ENCODE measurements at regions not wholly inside any gene's neighbourhood (a gene's known extent, or its start where the extent isn't known, plus 50 kb on each side); places are given as distances from the start of the nearest gene placed in this dataset.

GRCh38 chr4:14399848-14400247, 602.4 kb upstream of the CPEB2 start:
- no peak overlapping the region for H3K4me3 Mint-ChIP-seq
- Histone ChIP-seq H3K4me1 (ENCODE audit: control insufficient read depth, insufficient read depth, low read length) (no peaks in the 10 kb centered on the region), H3K9ac (ENCODE audit: extremely low read depth, low read length, poor library complexity, severe bottlenecking) (no peak overlapping the region), H3K4me3 (ENCODE audit: low read length) (no peak overlapping the region), H3K27ac (ENCODE audit: low read depth, low read length) (no peak overlapping the region), H3K9me3 (ENCODE audit: control insufficient read depth, low read length) (peaks cover 11% of the 10 kb centered on the region), H3K36me3 (ENCODE audit: control insufficient read depth, insufficient read depth, low read length) (no peaks in the 10 kb centered on the region), H3K27me3 (ENCODE audit: control insufficient read depth, insufficient read depth, low read length, poor library complexity, severe bottlenecking) (no peaks in the 10 kb centered on the region)
- peaks cover 14% of the 10 kb centered on the region for H3K9me3 Mint-ChIP-seq
- no peak for TF ChIP-seq CTCF (conservative IDR thresholded peaks at IDR 0.05)
- H3K4me1 Mint-ChIP-seq, result peaks cover 5% of the 10 kb centered on the region
- H3K27ac Mint-ChIP-seq, result no peak overlapping the region
- H3K27me3 Mint-ChIP-seq (ENCODE audit: insufficient read depth), result peaks cover 3% of the 10 kb centered on the region
- no peak for DNase-seq
- H3K36me3 Mint-ChIP-seq (ENCODE audit: low read depth), result peaks cover 4% of the 10 kb centered on the region

GRCh38 chr4:14400307-14400706, 602.0 kb upstream of the CPEB2 start:
- H3K27me3 ChIP-seq (ENCODE audit: control insufficient read depth, insufficient read depth, low read length, poor library complexity, severe bottlenecking), result no peaks in the 10 kb centered on the region

GRCh38 chr4:14403132-14403531, 599.1 kb upstream of the CPEB2 start:
- peaks cover 11% of the 10 kb centered on the region for H3K9me3 ChIP-seq (ENCODE audit: control insufficient read depth, low read length)
- DNase-seq, result peak; percentile 61
- Mint-ChIP-seq H3K4me1 (peaks cover 5% of the 10 kb centered on the region), H3K36me3 (ENCODE audit: low read depth) (peaks cover 4% of the 10 kb centered on the region), H3K4me3 (no peak overlapping the region), H3K27ac (no peak overlapping the region), H3K27me3 (ENCODE audit: insufficient read depth) (peaks cover 3% of the 10 kb centered on the region), H3K9me3 (peaks cover 14% of the 10 kb centered on the region)
- no peaks in the 10 kb centered on the region for H3K36me3 ChIP-seq (ENCODE audit: control insufficient read depth, insufficient read depth, low read length)
- no peaks in the 10 kb centered on the region for H3K4me1 ChIP-seq (ENCODE audit: control insufficient read depth, insufficient read depth, low read length)
- H3K27ac ChIP-seq (ENCODE audit: low read depth, low read length), result no peak overlapping the region
- H3K27me3 ChIP-seq (ENCODE audit: control insufficient read depth, insufficient read depth, low read length, poor library complexity, severe bottlenecking), result no peaks in the 10 kb centered on the region
- WGBS, 2 experiments (ENCODE audit: insufficient coverage in 1 of 2, insufficient read length in 1 of 2), result 60 to 65% methylated on average over 1 of the region's 1 CpG
- no peak overlapping the region for H3K9ac ChIP-seq (ENCODE audit: extremely low read depth, low read length, poor library complexity, severe bottlenecking)
- TF ChIP-seq CTCF (conservative IDR thresholded peaks at IDR 0.05), result no peak
- no peak overlapping the region for H3K4me3 ChIP-seq (ENCODE audit: low read length)

More at GRCh38 chr4:14400307-14400706, 602.0 kb upstream of the CPEB2 start:
- no peak overlapping the region for H3K27ac ChIP-seq (ENCODE audit: low read depth, low read length)
- H3K4me3 ChIP-seq (ENCODE audit: low read length), result no peak overlapping the region
- H3K36me3 ChIP-seq (ENCODE audit: control insufficient read depth, insufficient read depth, low read length), result no peaks in the 10 kb centered on the region
- Mint-ChIP-seq H3K27ac (no peak overlapping the region), H3K36me3 (ENCODE audit: low read depth) (peaks cover 4% of the 10 kb centered on the region), H3K4me1 (peaks cover 5% of the 10 kb centered on the region), H3K9me3 (peaks cover 14% of the 10 kb centered on the region), H3K4me3 (no peak overlapping the region), H3K27me3 (ENCODE audit: insufficient read depth) (peaks cover 3% of the 10 kb centered on the region)
- no peaks in the 10 kb centered on the region for H3K4me1 ChIP-seq (ENCODE audit: control insufficient read depth, insufficient read depth, low read length)
- peaks cover 11% of the 10 kb centered on the region for H3K9me3 ChIP-seq (ENCODE audit: control insufficient read depth, low read length)
- DNase-seq, result no peak
- no peak for TF ChIP-seq CTCF (conservative IDR thresholded peaks at IDR 0.05)
- no peak overlapping the region for H3K9ac ChIP-seq (ENCODE audit: extremely low read depth, low read length, poor library complexity, severe bottlenecking)
